GM12874 (cell line): ENCODE measurements at regions not wholly inside any gene's neighbourhood (a gene's known extent, or its start where the extent isn't known, plus 50 kb on each side); places are given as distances from the start of the nearest gene placed in this dataset.

Source experiments
- TF ChIP-seq, protein P1 (sequence below): IDR thresholded peaks from 2 replicates; pipeline ENCODE4 v1.5.1; 2011; ENCODE audit warnings: low read depth, mild to moderate bottlenecking, control low read depth, low read length, moderate library complexity; ENCODE audit not compliant: insufficient read depth

DNA sequence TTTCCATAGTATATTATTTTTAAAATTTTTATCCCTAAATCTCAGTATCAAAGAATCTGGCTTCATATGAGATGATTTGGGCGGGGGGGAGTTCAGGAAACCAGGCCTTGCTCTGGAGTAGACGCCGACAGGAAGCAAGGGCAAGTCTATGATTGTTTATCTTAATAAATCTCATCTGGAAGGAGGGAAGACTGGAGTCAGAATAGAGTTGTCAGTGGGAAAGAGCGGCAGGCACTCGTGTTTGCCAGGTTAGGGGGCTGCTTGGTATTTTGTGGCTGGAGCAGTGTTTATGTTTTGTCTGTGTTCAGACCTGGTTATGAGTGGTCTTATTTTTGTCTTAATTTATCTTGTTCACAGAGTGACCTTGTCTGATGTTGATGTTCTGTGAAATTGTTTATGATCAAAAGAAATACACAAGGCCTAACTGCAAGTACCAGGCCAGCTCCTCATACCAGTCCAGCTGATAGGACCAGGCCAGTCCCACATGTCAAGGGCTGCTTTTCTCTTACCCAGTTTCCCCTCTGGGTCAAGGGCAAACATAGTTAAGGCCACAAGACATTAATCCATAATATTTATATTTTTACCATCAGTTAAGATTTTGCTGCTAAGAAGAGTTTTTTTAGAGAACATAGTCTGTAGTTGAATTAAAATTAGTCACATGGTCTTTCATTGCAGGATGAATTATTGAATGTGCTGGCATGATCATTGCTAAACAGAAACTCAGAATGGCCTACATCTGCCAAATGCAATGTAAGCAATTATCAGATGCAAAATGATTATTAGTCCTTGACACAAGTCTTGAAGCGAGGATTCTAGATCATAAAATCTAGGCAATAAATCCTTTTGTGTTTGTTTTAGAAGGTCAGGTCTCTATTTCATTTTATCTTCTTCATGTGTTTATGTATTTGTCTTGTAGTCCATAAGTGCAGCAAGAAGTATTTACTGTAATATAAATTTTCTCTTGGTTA is 176.5 kb downstream of the GASK1B start:
- TF ChIP-seq, protein P1, sequence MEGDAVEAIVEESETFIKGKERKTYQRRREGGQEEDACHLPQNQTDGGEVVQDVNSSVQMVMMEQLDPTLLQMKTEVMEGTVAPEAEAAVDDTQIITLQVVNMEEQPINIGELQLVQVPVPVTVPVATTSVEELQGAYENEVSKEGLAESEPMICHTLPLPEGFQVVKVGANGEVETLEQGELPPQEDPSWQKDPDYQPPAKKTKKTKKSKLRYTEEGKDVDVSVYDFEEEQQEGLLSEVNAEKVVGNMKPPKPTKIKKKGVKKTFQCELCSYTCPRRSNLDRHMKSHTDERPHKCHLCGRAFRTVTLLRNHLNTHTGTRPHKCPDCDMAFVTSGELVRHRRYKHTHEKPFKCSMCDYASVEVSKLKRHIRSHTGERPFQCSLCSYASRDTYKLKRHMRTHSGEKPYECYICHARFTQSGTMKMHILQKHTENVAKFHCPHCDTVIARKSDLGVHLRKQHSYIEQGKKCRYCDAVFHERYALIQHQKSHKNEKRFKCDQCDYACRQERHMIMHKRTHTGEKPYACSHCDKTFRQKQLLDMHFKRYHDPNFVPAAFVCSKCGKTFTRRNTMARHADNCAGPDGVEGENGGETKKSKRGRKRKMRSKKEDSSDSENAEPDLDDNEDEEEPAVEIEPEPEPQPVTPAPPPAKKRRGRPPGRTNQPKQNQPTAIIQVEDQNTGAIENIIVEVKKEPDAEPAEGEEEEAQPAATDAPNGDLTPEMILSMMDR = no peak

DNA sequence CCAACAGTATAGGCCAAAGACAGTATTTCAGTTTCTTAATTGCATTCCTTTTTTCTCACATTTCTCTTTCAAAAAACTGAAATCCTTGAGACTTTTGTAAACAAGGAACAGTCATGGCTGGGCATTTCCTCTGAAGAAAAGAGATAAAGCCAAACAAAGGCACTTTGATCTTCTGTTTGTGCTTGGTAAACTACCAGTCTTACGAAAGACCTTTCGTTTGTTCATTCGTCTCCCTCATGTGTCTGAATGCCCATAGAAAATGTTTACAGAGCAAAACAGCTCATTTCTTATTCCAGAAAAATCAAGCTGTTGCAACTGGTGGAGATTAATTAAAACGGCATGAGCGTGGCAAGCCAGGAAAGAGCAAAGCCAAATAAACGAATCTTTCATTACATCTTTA is 178.0 kb downstream of the GASK1B start:
- TF ChIP-seq, protein P1 = no peak

DNA sequence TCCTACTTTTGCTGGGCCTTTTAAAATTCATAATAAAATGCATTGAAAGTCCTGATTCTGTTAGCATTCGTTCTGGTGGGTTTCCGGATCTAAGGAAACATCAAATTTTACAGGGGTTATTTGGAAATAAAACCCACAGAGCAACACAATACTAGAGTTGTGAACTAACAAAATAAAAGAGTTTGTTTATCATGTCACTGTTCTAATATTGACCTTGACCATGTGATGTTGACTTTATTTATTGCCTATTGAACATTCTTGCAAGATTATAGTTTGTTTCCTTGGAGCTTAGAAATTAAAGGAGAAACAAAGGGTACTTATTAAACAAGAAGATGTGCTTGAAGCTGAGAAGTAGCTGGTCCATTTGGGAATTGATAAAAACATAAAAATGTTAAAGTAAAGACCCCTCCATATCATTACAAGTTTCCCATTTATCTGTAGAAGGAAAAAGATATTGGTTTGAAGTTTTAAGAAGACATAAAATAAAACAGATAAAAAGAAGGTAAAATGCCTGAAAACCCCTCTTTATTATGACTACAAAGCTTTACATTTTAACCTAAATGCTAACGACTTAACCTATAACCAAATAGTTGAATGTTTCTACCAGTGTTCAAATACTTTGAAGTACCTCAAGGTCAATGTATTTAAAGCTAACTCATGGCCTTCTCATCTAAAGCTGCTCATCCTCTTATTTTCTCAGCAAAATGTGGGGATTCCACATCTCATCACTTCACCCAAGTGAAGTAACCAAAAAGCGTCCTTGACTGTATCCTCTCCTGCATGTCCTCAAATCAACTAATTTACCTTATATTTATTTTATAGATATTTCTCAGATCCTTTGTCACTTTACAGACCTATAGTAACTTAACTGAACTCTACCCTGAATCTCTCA is 179.6 kb downstream of the GASK1B start:
- TF ChIP-seq, protein P1 = no peak

DNA sequence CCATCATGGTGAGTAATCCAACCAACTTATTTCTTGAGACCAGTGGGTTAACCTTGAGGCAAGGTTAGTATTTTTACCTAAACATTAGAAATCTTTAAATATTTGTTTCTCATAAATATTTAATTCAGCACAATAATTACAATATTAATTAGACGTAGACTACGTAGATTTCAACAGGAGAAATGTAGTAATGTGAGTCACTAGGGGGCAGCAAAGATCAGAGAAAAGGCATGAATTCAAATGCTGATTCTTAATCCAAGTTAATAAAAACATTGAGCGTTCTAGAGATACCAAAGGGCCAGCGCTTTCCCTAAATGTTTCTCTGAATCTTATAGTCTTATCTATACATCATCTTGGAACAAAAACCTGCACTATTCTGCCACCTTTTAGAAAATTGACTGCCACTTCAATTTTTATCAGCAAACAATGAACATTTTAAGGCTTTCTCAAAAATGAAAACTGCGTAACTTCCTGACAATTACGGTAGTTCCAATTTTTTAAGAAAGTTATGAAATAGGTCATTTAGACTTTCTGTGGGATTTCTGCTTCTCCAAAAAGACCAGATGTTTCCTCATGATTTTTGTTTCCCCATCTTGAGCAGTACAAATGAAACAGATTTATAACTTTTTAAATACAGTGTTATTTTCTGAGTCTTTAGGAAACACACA is 180.7 kb downstream of the GASK1B start:
- TF ChIP-seq, protein P1 = peak; percentile 44

DNA sequence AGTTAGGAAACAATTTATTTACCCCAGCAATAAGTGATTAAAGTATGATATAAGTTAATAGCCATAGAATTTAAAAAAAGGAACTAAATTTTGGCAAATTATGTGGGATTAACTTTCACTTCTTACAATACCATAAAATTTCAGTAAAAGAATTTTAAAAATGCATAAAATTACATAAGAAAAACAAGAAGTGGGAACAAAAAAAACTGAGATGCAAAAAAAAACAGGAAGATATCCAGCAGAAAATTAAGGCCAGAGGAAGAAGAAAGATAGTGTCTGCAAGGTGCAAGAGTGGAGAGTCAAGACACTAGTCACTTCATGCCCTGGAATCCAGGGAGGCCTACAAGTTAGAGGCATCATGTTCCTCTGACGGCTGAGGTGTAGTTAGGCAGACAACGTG is 184.2 kb downstream of the GASK1B start:
- TF ChIP-seq, protein P1 = no peak

DNA sequence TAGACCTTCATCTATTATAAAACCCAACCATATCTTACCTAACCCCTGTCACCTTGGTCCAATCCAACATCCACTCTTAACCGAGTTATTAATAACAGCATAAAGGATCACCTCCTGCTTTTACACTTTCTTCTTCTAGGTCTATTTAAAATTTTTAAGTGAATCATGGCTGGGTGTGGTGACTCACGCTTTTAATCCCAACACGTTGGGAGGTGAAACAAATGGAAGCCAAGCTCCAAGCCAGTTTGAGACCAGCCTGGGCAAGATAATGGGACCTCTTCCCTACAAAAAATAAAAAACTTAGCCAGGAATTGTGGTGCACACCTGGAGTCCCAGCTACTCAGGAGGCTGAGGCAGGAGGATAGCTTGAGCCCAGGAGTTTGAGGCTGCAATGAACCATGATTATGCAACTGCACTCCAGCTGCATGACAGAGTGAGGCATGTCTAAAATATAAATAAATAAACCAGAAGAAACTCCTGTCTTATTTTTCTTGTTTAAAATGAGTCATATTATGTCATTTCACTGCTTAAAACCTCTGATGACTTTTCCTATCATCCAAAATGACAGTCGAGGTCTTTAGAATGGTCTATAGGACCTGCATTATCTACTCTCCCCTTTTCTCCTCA is 188.4 kb downstream of the GASK1B start:
- TF ChIP-seq, protein P1 = no peak
